Ecto neural progenitor cell (in vitro differentiated cells): ENCODE measurements at regions not wholly inside any gene's neighbourhood (a gene's known extent, or its start where the extent isn't known, plus 50 kb on each side); places are given as distances from the start of the nearest gene placed in this dataset.
"Not testable (repeated sequence)": the region's sequence is repeated elsewhere in the genome, so short reads cannot be mapped to it uniquely, and the experiment has no call there.

Source experiments
- DNase-seq: peaks from one replicate; pipeline ENCODE4 v3.0.0-alpha.2; 2018; ENCODE audit warnings: low spot score

DNA sequence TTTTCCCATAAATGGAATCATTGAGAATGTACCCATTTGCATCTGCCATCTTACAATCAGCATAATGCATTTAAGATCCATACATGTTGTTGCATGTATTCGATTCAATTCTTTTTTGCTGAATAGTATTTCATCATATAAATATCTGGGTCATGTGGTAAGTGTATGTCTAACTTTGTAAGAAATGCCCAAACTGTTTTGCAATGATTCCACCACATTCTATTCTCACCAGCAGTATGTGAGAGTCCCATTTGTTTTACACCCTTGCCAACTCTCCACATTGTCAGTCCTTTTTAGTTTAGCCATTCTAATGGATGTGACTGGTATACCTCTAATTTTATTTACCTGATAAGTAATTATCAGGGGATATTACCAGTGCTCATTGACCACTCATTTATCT is 115.8 kb upstream of the PBX1 start:
- no peak for DNase-seq

DNA sequence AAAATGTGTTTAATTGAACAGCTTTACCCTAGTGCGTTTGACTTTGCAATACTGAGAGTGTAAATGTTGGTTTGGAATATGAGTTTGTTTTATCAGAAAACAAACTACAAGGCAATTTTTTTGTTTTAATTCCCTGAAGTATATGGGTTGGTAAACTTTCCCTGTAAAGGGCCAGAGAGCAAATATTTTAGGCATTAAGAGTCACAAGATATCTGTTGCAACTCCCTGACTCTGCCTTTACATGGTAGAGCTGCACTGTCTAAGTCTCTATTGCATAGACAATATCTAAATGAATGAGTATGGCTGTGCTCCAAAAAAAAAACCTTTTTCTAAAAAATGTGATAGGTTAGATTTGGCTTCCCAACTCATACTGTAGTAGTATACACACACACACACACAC is 115.1 kb upstream of the PBX1 start:
- no peak for DNase-seq

DNA sequence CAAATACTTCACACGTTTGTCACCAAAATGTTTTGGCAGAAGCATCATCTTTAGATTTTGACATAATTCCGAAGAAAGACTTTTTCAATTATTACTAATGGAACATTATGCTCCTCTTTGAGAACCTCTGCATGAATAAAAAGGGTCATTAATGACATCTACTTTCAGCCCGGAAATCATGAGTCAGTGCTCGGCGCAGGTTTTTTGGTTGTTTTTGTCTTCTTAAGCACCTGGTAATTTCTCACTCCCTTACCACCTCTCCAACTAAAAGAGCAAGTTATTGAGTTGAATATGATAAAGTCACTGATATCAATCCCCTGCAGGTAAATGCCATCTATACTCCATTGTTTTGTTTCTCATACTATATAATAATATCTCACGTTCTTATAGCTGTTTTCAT is 113.0 kb upstream of the PBX1 start:
- DNase-seq = no peak

GRCh38 chr1:164452549-164452948 is 106.4 kb upstream of the PBX1 start:
- no peak for DNase-seq

GRCh38 chr1:164456272-164456671 is 102.7 kb upstream of the PBX1 start:
- DNase-seq = no peak

GRCh38 chr1:164459176-164459575 is 99.8 kb upstream of the PBX1 start:
- not testable (repeated sequence) for DNase-seq

GRCh38 chr1:164466001-164466421 is 93.0 kb upstream of the PBX1 start:
- DNase-seq = no peak

- no peak for DNase-seq
These were observed 92.6 kb upstream of the PBX1 start for GRCh38 chr1:164466429-164466828.

DNA sequence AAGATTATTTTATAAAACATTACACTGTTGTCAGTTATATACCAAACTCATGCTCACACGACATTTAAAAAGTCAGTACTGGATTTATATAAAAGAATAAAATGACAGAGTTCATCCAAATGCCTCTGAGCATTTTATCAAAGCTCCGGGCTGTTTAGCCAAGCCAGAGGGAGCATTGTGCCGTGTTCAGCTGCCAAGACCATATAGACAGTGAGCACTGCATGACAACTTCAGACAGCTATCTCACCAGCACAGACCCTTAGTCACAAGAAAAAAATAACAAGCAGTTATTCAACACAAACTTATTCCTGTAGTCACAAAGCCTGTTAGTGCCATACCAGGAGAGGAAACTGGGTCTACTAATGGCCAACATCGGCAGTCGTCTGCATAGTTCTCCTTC is 88.0 kb upstream of the PBX1 start:
- DNase-seq = no peak

DNA sequence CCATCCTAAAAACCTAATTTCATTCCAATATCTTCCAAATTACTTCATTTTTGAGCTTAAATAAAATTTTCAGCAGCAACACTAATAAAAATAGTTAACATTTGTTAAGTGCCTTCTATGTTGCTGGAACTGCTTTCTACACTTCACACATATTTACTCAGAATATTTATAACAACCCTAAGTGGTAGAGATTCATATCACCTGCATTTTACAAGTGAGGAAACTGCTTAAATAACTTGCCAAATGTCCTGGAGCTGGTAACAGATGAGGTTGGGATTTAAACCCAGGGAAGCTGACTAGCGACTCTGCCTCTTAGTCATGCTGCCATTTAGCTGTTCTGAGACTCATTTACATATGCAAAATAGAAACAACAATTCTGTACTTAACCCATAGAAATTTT is 86.1 kb upstream of the PBX1 start:
- DNase-seq = no peak

- DNase-seq = no peak
These were observed 85.4 kb upstream of the PBX1 start for GRCh38 chr1:164473544-164473943.

GRCh38 chr1:164475834-164476233 is 83.2 kb upstream of the PBX1 start:
- no peak for DNase-seq

DNA sequence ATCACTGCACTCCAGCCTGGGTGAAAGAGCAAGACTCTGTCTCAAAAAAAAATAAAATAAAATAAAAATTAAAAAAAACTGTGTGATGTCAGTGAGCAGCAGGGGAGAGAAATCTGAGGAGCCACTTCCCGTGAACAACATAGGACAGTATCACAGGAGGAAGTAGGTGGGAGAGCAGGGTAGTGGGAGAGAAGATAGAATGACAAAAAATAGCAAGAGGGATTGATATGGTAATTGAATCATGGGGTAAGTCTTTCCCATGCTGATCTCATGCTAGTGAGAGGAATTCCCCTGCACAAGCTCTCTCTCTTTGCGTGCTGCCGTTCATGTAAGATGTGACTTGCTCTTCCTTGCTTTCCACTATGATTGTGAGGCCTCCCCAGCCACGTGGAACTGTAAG is 81.6 kb upstream of the PBX1 start:
- no peak for DNase-seq

GRCh38 chr1:164479242-164479641 is 79.7 kb upstream of the PBX1 start:
- DNase-seq = no peak

DNA sequence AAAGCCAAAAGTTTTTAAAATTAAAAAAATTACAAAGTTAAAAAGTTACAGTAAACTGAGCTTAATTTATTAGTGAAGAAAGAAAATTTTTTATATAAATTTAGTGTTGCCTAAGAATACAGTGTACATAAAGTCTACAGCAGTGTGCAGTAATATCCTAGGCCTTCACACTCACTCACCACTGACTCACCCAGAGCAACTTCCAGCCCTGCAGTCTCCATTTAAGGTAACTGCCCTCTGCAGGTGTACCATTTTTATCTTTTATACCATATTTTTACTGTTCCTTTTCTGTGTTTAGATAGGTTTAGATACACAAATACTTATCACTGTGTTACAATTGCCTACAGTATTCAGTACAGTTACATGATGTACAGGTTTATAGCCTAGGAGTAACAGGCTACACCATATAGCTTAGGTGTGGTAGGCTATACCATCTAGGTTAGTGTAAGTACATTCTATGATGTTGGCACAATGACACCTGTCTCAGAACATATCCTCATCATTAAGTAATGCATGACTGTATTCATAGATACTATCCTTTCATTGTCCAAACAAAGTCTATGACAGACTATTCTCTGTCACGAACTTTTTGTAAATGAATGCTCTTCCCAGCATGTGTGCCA is 78.6 kb upstream of the PBX1 start:
- DNase-seq = no peak

DNA sequence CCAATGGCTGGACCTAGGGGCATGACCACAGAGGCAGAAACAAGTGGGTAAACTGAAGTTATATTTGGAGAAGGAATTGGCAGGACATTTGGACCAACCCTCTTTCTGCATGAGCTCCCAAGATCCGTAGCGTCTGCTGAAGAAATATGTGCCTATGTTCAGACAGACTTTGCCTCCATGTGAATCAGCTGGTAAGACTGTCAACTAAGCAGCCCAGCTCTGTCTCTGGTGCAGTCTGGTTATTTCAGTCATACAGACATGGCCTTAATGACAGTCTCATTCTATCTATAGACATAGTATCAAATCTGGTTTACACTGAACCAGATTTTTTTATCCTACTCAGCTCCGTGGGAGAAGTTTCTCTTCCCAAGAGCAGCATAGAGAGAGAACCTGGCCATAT is 63.1 kb upstream of the PBX1 start:
- DNase-seq = no peak

- no peak for DNase-seq
These were observed 60.2 kb upstream of the PBX1 start for GRCh38 chr1:164498792-164499191.

DNA sequence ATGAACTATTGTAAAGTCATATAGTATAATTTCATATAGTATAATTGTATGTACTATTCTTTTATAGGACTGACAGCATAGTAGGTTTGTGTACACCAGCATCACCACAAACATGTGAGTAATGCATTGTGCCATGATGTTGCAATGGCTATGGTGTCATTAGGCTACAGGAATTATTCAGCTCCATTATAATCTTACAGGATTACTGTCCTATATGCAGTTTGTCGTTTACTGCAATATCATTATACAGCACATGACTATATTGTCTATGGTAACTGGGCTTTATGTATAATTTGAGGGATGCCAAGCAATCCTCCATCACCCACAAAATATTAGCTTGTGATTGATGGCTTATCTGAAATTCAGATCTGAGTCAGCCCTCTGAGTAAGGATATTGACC is 54.2 kb upstream of the PBX1 start:
- DNase-seq = no peak
